ENCODE measurements at regions not wholly inside any gene's neighbourhood (a gene's known extent, or its start where the extent isn't known, plus 50 kb on each side); places are given as distances from the start of the nearest gene placed in this dataset.

- DNase-seq, result no peak
Observed at GRCh38 chr5:142507531-142508372, 178.1 kb downstream of the FGF1 start.

- no peak for DNase-seq
Observed at GRCh38 chr5:142506756-142507155, 179.1 kb downstream of the FGF1 start.

- no peak for DNase-seq
Observed at GRCh38 chr5:142506046-142506445, 179.8 kb downstream of the FGF1 start.

- DNase-seq, result no peak
Observed at GRCh38 chr5:142501890-142502289, 177.1 kb upstream of the SPRY4 start.

DNA sequence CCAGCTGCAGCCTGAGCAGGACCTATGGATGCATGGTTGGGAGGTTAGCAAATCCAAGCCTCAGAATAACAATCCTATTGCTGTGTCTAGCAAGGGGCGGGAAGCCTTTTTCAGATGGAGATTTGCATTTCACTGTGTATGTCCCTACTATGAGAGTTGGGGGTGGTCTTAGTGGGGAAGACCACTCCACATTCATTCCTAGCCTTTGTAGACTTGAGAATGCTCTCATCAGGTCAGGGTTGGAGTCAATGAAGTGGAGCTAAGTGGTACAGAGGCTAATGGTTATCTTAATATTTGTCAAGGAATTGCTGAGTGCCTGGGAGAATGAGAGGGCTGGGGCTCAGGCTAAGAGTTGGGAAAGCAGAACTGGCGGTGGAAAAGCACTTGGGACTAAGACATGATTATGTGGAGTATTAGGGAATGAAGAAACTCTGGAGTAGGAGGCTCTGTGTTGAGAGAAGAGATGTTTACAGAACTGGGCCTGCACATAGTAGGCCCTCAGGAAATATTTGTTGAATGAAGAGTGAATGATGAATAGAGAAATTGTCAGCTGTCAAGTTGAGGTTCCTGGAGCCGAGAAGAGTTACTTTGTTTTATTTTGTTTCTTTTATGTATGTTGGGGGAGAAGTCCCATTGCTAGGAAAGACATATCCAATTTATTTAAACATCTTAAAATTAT, 175.5 kb upstream of the SPRY4 start:
- DNase-seq, result no peak

GRCh38 chr5:142499591-142500226, 174.9 kb upstream of the SPRY4 start:
- no peak for DNase-seq

- DNase-seq, result no peak
Observed at GRCh38 chr5:142498298-142498697, 173.5 kb upstream of the SPRY4 start.

DNA sequence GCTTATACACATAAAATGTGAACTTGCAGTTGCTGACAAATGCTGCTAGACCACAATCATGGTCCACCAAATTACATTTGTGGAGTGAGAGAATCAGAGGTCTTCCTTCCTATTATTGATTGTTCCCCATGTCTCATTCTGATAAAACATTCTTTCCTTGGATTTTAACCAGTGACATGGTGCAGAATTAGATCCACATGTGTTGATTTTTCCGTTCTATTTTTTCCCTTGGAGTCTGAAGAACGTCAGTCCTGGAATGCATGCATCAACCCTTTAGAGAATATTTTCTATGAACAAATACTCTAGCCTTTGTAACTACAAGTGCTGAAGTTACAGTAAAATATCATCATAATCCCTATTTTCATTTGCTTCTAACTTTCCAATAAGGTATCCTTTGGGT, 170.7 kb upstream of the SPRY4 start:
- no peak for DNase-seq

- DNase-seq, result no peak
Observed at GRCh38 chr5:142493875-142494518, 169.2 kb upstream of the SPRY4 start.

DNA sequence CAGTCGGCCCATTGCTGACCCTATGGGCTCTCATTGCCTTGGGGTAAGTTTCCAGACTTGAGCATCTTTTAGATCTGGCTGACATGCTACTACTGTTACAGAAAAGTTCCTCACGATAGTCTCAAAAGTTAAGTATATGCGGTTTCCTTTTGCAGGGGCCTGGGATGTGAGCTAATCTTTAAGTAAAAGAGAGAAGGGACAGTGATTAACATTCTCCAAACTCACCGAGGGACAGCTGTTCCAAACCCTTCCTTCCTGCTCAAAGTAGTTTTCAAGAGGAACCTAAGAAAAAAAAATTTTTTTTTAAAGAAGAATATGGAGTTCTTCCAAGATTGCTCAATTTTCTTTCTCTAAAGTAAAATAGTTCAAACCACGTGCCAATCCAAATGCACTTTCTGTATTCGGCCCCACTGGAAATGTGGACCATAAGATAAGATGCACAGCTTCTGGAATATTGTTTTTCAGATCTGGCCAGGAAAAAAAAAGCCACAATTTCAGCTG, 168.0 kb upstream of the SPRY4 start:
- no peak for DNase-seq

DNA sequence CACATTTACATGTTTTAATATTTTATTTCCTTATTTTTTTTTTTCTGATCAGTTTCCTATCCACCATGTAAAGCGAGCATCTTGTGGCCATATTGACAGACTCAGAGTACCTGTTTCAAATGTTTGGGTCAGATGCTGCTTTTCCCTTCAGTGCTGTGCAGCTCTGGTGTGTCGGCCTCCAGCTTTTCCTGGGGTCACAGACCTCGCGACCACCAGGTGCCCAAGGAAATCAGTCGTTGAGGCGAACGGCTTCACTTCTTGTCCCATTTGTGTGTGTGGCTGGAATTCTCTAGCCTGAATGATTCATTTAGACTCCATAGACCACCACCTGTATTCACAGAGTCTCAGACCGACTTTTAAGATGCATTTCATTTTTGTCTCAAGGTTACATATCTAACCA, 166.9 kb upstream of the SPRY4 start:
- DNase-seq, result no peak

DNA sequence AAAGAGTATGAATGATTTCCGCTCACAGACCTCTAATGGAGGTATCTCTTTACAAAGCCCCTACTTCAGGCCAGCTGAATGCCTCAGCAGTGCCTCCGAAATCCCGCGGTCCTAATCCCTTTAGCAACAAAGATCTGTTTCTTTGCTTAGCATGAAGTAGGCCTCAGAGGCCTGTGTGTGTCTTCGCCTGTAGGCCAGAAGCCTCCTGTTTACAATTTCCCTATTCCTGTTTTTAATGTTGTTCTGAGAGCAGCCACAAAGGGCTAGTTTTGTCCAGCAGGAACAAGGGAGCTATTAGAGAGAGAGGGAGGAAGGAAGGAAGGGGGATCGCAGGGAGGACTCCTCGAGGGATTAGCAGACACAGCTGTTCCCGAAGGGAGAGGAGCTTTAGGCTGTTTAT, 166.4 kb upstream of the SPRY4 start:
- no peak for DNase-seq

DNA sequence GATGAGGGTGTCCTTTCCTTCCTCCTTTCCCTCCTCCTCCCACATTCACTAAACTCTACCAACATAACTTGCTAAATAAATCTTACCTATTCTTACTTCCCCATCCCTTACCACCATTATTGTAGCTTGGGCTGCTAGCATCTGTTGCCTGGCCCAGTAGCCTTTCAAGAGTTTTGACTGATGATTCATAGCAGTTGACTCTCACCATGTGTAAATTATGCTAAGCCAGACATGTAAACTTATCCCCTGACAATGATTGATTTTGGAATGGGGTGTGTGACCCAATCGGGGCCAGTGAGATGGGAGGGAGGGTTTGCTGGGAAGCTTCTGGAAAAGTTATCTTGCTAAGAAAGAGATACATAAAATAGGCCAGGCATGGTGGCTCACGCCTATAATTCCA, 161.8 kb upstream of the SPRY4 start:
- DNase-seq, result no peak

- no peak for DNase-seq
Observed at GRCh38 chr5:142486020-142486419, 161.2 kb upstream of the SPRY4 start.

GRCh38 chr5:142484821-142485387, 160.1 kb upstream of the SPRY4 start:
- DNase-seq, result no peak

- DNase-seq, result no peak
Observed at GRCh38 chr5:142482207-142482606, 157.4 kb upstream of the SPRY4 start.

DNA sequence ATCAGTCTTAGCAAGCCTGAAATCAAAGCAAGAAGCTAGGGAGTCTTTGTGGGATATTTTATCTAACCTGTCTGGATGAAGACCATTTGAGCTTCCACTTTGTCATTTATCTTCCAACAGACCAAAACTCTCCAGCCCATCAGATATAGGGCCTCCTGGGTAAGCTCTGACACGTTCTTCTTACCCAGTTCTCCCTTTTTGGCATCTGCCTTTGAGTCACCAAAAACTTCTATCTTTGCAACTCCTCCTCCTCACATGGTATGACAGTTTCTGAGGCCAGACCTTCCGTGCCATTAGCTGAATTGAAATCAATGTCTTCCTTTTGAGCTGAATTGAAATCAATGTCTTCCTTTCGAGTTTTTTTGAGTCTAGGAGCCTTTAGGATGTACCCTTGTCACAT, 156.6 kb upstream of the SPRY4 start:
- DNase-seq, result no peak

DNA sequence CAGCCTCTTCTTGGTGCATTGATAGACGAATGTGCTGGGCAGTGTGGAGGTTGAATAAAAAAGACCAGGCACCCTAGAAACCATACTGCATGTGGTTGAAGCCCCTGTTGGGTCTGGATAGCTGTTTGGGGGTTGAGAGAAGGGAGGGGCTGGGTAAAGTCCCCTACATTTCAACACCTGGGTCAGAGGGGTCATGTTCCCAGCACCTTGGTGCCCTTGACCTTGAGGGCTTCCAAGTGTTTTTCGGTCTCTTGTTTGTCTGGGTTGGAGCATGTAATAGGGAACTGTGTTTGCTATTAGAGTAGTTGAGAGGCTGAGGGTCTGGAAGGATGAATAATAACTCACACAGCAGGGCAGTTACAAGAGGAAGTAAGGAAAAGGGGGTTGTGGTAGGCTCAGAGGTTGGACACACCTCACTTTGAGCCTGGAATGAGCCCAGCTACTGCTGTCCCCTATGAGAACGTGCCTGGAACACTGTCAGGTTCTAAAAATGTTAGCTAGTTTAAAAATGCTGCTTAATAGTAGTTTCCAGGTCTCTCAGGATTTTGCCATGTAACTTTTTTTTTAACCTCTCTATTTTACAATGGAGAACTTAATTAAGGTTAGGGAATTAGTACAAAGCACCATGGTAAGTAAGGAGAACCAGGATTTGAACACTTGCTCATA, 155.2 kb upstream of the SPRY4 start:
- no peak for DNase-seq

DNA sequence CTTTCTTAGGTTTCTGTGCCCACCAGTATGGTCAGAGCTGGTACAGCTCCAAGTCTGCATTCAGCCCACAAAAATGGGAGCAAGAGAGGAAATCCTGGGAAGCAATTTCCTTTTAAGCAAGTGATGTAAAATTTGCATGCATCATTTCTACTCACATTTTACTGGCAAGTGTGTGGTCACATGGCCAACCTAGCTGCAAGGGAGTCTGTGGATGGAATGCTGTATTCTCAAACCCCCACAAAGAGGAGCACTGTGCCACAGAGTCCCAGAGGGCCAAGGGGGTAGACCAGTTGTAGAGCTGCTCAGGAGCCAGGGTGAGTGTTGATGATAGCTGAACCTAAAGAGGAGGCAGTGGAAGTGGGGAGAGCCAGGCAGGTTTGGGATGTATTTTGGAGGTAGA, 154.3 kb upstream of the SPRY4 start:
- no peak for DNase-seq

GRCh38 chr5:142478113-142478512, 153.3 kb upstream of the SPRY4 start:
- no peak for DNase-seq

- no peak for DNase-seq
Observed at GRCh38 chr5:142475102-142475513, 150.3 kb upstream of the SPRY4 start.

DNA sequence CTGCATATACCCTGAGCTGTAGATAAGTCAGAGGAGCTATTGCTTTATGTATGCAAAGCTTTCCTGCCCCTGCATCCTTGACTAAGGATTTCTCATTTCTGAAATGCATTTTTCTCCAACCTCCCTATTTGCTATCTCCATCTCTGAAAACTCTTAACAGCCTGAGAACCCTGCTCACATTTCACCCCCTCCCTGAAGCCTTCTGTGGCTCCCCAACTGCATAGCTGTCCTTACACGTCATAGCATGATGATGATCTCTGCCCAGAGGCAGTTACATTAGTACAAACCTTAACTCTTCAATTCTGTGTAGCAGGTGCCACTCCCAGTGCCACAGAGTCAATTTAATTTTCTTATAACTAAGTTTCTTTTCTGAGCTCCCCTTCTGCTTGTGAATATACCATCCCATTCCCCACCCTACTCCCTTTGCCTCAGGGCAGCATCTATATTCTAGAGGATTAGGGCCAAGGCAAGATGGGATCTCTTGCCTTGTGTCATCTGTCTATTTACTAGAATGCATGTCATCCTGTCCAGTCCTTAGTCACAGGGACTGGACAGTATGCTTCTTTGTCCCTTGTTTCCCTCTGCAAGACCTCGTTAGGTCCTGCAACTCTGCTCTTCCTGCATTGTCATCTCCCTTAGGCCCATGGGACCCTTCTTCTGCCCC, 149.7 kb upstream of the SPRY4 start:
- no peak for DNase-seq
